GM12891 (cell line): ENCODE measurements at regions not wholly inside any gene's neighbourhood (a gene's known extent, or its start where the extent isn't known, plus 50 kb on each side); places are given as distances from the start of the nearest gene placed in this dataset.

ENCODE experiments used
- POLR2A ChIP-seq: IDR thresholded peaks from 2 replicates; pipeline ENCODE4 v1.6.1; 2011; ENCODE audit warnings: low read depth, low read length, control low read depth
- POLR2AphosphoS5 ChIP-seq: IDR thresholded peaks from 2 replicates; pipeline ENCODE4 v1.6.1; 2011; ENCODE audit warnings: low read depth, low read length, control low read depth
- TAF1 ChIP-seq: IDR thresholded peaks from 2 replicates; pipeline ENCODE4 v1.6.1; 2011; ENCODE audit warnings: low read depth, low read length, control low read depth

GRCh38 chr6:119443993-119444641 is 94.6 kb upstream of the MAN1A1 start:
- TF ChIP-seq POLR2A: no peak
- TF ChIP-seq TAF1: no peak
- TF ChIP-seq POLR2AphosphoS5: no peak
